ENCODE measurements at regions not wholly inside any gene's neighbourhood (a gene's known extent, or its start where the extent isn't known, plus 50 kb on each side); places are given as distances from the start of the nearest gene placed in this dataset.

GRCh38 chr12:30473274-30473673, 222.4 kb downstream of the IPO8 start:
- Histone ChIP-seq H3K4me1 (ENCODE audit: control insufficient read depth in 1 of 2, insufficient read depth in 2 of 2, low read length in 2 of 2) (no peaks in the 10 kb centered on the region), H3K4me3 (replicated peaks in 1 of 3; ENCODE audit: low read depth in 2 of 3, low read length in 3 of 3) (no peak overlapping the region), H3K36me3 (replicated peaks in 1 of 2; ENCODE audit: control insufficient read depth in 1 of 2, insufficient read depth in 2 of 2, low read length in 2 of 2) (no peaks in the 10 kb centered on the region), H3K4me2 (replicated peaks; ENCODE audit: extremely low read depth, low read length, poor library complexity, severe bottlenecking) (no peak overlapping the region), H3K79me2 (ENCODE audit: insufficient read depth, low read length) (no peaks in the 10 kb centered on the region), H4K20me1 (ENCODE audit: insufficient read depth, low read length) (no peaks in the 10 kb centered on the region), H3K9me3 (replicated peaks in 1 of 2; ENCODE audit: control insufficient read depth in 1 of 2, insufficient read depth in 1 of 2, low read length in 2 of 2) (peaks cover 7 to 10% of the 10 kb centered on the region in 2 donors), H2AFZ (ENCODE audit: insufficient read depth, low read depth, low read length, poor library complexity, severe bottlenecking) (no peak overlapping the region), H3K27ac (ENCODE audit: low read depth in 1 of 2, low read length in 2 of 2) (no peak overlapping the region), H3K27me3 (ENCODE audit: control insufficient read depth in 2 of 2, insufficient read depth in 2 of 2, low read length in 2 of 2) (no peaks in the 10 kb centered on the region), H3K9ac (ENCODE audit: insufficient read depth, low read length, poor library complexity, severe bottlenecking) (no peak overlapping the region)
- TF ChIP-seq CTCF (IDR thresholded peaks at IDR 0.05), result no peak
- Mint-ChIP-seq H3K4me1 (no peaks in the 10 kb centered on the region), H3K9me3 (peaks cover 4 to 18% (median 11%) of the 10 kb centered on the region in 7 donors), H3K36me3 (no peaks in the 10 kb centered on the region), H3K27ac (peak overlapping the region in 1 of 7 donors; percentile 76), H3K4me3 (no peak overlapping the region), H3K27me3 (ENCODE audit: low read depth in 3 of 3) (peaks cover 0 to 6% (median 4%) of the 10 kb centered on the region in 3 donors)
- intact Hi-C loops (cut with micrococcal nuclease), result no loop called here
- no peak for DNase-seq
- 88% methylated on average over 1 of the region's 2 CpGs for WGBS (ENCODE audit: insufficient coverage)

GRCh38 chr12:30466093-30466585, 229.5 kb downstream of the IPO8 start:
- DNase-seq, result no peak
- Histone ChIP-seq H3K9ac (ENCODE audit: insufficient read depth, low read length, poor library complexity, severe bottlenecking) (no peak overlapping the region), H3K79me2 (ENCODE audit: insufficient read depth, low read length) (no peaks in the 10 kb centered on the region), H4K20me1 (ENCODE audit: insufficient read depth, low read length) (no peaks in the 10 kb centered on the region), H3K4me1 (ENCODE audit: control insufficient read depth in 1 of 2, insufficient read depth in 2 of 2, low read length in 2 of 2) (no peaks in the 10 kb centered on the region), H3K27me3 (ENCODE audit: control insufficient read depth in 2 of 2, insufficient read depth in 2 of 2, low read length in 2 of 2) (no peaks in the 10 kb centered on the region), H3K4me2 (replicated peaks; ENCODE audit: extremely low read depth, low read length, poor library complexity, severe bottlenecking) (no peak overlapping the region), H3K27ac (ENCODE audit: low read depth in 1 of 2, low read length in 2 of 2) (no peak overlapping the region), H3K4me3 (replicated peaks in 1 of 3; ENCODE audit: low read depth in 2 of 3, low read length in 3 of 3) (no peak overlapping the region), H3K9me3 (replicated peaks in 1 of 2; ENCODE audit: control insufficient read depth in 1 of 2, insufficient read depth in 1 of 2, low read length in 2 of 2) (peaks cover 7 to 14% of the 10 kb centered on the region in 2 donors), H2AFZ (ENCODE audit: insufficient read depth, low read depth, low read length, poor library complexity, severe bottlenecking) (no peak overlapping the region), H3K36me3 (replicated peaks in 1 of 2; ENCODE audit: control insufficient read depth in 1 of 2, insufficient read depth in 2 of 2, low read length in 2 of 2) (no peaks in the 10 kb centered on the region)
- Mint-ChIP-seq H3K27ac (no peak overlapping the region), H3K9me3 (peaks cover 1 to 10% (median 8%) of the 10 kb centered on the region in 7 donors), H3K4me1 (no peaks in the 10 kb centered on the region), H3K27me3 (ENCODE audit: low read depth in 3 of 3) (peaks cover 0 to 6% (median 2%) of the 10 kb centered on the region in 3 donors), H3K4me3 (no peak overlapping the region), H3K36me3 (no peaks in the 10 kb centered on the region)
- no peak for TF ChIP-seq CTCF (IDR thresholded peaks at IDR 0.05)
- no CpG with 5 or more reads among the region's 4 CpGs for WGBS (ENCODE audit: insufficient coverage)
- intact Hi-C loops (cut with micrococcal nuclease), result no loop called here
